ENCODE measurements at regions not wholly inside any gene's neighbourhood (a gene's known extent, or its start where the extent isn't known, plus 50 kb on each side); places are given as distances from the start of the nearest gene placed in this dataset.

DNA sequence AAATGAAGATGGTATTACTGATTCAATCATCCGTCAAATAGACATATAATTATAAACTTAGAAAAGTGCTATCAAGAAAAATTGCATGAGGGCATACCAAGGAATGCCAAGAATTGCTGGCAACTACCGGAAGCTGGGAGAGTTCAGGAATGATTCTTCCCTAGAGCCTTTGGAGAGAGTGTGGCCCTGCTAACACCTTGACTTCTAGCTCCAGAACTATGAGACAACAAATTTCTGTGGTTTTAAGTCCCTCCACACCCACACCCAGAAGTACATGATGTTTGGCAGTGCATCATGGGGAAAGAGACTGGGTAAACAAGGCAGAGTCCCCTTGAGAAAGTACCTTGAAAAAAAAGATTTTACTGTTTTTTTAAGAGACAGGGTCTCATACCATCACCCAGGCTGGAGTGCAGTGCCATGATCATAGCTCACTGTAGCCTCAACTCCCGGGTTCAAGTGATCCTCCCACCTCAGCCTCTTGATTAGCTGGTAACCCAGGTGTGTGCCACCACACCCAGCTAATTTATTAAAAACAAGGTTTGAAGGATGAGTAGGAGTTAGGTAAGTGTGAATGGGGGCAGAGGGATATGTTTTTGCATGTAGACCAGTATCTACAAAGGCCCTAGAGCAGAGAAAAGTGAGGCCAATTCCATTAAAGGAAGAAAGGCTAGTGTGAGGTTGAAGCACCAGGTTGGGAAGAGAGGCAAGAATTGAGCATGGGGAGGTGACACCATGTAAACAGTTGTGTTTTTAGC, 53.1 kb downstream of the GSX2 start:
- TF ChIP-seq, protein P1, sequence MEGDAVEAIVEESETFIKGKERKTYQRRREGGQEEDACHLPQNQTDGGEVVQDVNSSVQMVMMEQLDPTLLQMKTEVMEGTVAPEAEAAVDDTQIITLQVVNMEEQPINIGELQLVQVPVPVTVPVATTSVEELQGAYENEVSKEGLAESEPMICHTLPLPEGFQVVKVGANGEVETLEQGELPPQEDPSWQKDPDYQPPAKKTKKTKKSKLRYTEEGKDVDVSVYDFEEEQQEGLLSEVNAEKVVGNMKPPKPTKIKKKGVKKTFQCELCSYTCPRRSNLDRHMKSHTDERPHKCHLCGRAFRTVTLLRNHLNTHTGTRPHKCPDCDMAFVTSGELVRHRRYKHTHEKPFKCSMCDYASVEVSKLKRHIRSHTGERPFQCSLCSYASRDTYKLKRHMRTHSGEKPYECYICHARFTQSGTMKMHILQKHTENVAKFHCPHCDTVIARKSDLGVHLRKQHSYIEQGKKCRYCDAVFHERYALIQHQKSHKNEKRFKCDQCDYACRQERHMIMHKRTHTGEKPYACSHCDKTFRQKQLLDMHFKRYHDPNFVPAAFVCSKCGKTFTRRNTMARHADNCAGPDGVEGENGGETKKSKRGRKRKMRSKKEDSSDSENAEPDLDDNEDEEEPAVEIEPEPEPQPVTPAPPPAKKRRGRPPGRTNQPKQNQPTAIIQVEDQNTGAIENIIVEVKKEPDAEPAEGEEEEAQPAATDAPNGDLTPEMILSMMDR (IDR thresholded peaks at IDR 0.05): no peak
- Mint-ChIP-seq H3K4me3 (no peak overlapping the region), H3K27ac (no peak overlapping the region), H3K36me3 (ENCODE audit: low read depth) (no peaks in the 10 kb centered on the region), H3K27me3 (peaks cover 2% of the 10 kb centered on the region), H3K9me3 (peaks cover 5% of the 10 kb centered on the region), H3K4me1 (no peaks in the 10 kb centered on the region)
- DNase-seq (no peak), ATAC-seq (ENCODE audit: low read depth) (no peak)
- POLR2A ChIA-PET: no interaction called here
- CTCF ChIA-PET: no interaction called here
- intact Hi-C loops (cut with micrococcal nuclease): no loop called here

DNA sequence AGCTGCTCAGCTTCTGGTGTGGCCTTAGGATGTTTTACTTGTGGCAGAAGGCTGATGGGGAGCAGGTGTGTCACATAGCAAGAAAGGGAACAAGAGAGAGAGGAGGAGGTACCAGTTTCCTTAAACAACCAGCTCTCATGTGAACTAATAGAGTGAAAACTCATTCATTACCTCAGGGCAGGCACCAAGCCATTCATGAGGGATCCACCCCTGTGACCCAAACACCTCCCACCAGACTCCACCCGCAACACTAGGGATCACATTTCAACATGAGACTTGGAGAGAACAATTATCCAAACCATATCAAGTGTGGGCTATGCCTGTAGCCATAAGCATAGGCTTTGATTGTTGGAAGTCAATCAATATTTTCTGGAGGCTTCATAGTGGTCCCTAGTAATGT, 56.0 kb downstream of the GSX2 start:
- no peak overlapping the region for H3K4me3 Mint-ChIP-seq
- no peaks in the 10 kb centered on the region for H3K4me1 Mint-ChIP-seq
- no peak for ATAC-seq (ENCODE audit: low read depth)
- POLR2A ChIA-PET: no interaction called here
- no peak overlapping the region for H3K27ac Mint-ChIP-seq
- CTCF ChIA-PET: no interaction called here
- H3K27me3 Mint-ChIP-seq: peaks cover 4% of the 10 kb centered on the region
- intact Hi-C loops (cut with micrococcal nuclease): no loop called here
- peaks cover 6% of the 10 kb centered on the region for H3K9me3 Mint-ChIP-seq
- TF ChIP-seq, protein P1 (IDR thresholded peaks at IDR 0.05): no peak
- DNase-seq: no peak
- no peaks in the 10 kb centered on the region for H3K36me3 Mint-ChIP-seq (ENCODE audit: low read depth)

DNA sequence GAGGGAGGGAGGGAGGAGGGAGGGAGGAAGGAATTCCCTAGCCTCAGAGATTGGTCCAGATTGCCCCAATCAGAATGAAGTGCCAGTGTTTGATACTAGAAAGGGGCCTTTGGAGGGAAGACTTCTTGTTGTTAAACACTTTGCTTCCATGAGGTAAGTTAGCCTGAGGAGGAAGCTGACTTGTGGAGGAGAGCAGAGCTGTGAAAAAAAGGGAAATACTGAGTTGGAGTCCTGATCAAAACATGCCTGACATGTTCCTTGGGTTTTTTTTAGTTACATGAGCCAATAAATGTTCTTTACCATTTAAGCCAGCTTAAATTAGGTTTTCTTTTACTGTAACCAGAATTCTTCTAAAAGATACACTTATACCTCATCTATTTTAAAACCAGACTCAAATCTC, 57.6 kb downstream of the GSX2 start:
- TF ChIP-seq, protein P1 (IDR thresholded peaks at IDR 0.05): no peak
- Mint-ChIP-seq H3K9me3 (peaks cover 7% of the 10 kb centered on the region), H3K4me3 (no peak overlapping the region), H3K4me1 (no peaks in the 10 kb centered on the region), H3K27me3 (peaks cover 4% of the 10 kb centered on the region), H3K36me3 (ENCODE audit: low read depth) (no peaks in the 10 kb centered on the region), H3K27ac (no peak overlapping the region)
- POLR2A ChIA-PET: no interaction called here
- CTCF ChIA-PET: no interaction called here
- intact Hi-C loops (cut with micrococcal nuclease): no loop called here
- no peak for ATAC-seq (ENCODE audit: low read depth)
- DNase-seq: no peak

DNA sequence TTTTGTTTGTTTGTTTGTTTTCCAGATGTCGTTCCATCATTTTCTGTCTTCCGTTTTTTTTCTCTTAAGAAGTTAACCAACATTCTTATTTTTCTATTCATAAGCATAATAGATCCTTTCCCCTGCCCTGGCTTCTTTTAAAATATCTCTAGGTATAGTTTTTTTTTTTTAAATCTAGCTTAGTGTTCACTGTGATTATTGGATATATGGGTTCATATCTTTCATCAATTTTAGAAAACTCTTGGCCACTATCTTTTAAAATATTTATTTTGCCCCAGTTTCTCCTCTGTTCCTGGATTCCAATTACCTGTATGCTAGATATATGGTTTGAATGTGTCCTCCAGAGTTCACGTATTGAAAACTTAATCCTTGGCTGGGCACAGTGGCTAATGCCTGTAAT, 59.6 kb downstream of the GSX2 start:
- no peaks in the 10 kb centered on the region for H3K36me3 Mint-ChIP-seq (ENCODE audit: low read depth)

DNA sequence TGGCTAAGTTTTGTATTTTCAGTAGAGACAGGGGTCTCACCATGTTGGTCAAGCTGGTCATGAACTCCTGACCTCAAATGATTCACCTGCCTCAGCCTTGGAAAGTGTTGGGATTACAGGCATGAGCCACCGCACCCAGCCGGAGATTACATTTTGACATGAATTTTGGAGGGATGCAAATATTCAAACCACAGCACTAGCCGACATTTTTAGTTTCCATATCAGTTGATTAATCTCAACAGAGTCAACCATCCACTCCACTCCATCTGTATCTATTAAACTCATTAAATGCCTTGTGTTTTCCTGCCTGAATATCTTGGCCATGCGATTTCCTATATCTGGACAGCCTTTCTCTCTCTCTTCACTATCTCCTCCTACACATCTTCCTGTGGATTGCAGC, 64.1 kb upstream of the PDGFRA start:
- no peak overlapping the region for H3K27ac Mint-ChIP-seq
- peaks cover 3% of the 10 kb centered on the region for H3K9me3 Mint-ChIP-seq
- CTCF ChIA-PET: no interaction called here
- peaks cover 3% of the 10 kb centered on the region for H3K27me3 Mint-ChIP-seq
- no peak for DNase-seq
- POLR2A ChIA-PET: no interaction called here
- H3K4me1 Mint-ChIP-seq: no peaks in the 10 kb centered on the region
- TF ChIP-seq, protein P1 (IDR thresholded peaks at IDR 0.05): no peak
- ATAC-seq (ENCODE audit: low read depth): no peak
- intact Hi-C loops (cut with micrococcal nuclease): no loop called here
- no peak overlapping the region for H3K4me3 Mint-ChIP-seq
- H3K36me3 Mint-ChIP-seq (ENCODE audit: low read depth): no peaks in the 10 kb centered on the region

More for the DNA sequence above, 59.6 kb downstream of the GSX2 start:
- ChIA-PET POLR2A (no interaction called here), CTCF (no interaction called here)
- no peak overlapping the region for H3K4me3 Mint-ChIP-seq
- TF ChIP-seq, protein P1 (IDR thresholded peaks at IDR 0.05): no peak
- H3K27me3 Mint-ChIP-seq: peaks cover 2% of the 10 kb centered on the region
- intact Hi-C loops (cut with micrococcal nuclease): no loop called here
- ATAC-seq (ENCODE audit: low read depth): no peak
- DNase-seq: no peak
- H3K4me1 Mint-ChIP-seq: no peaks in the 10 kb centered on the region
- H3K9me3 Mint-ChIP-seq: peaks cover 7% of the 10 kb centered on the region
- no peak overlapping the region for H3K27ac Mint-ChIP-seq

Measured in activated B cell treated with CpG ODN at 0.5 μM for 24 hours (primary cell).